ENCODE measurements at regions not wholly inside any gene's neighbourhood (a gene's known extent, or its start where the extent isn't known, plus 50 kb on each side); places are given as distances from the start of the nearest gene placed in this dataset.

- TF ChIP-seq EZH2phosphoT487 (IDR thresholded peaks at IDR 0.05; ENCODE audit: low read depth) = no peak
- TF ChIP-seq CTCF (IDR thresholded peaks at IDR 0.05; ENCODE audit: low read depth, low read length) = no peak
Observed at GRCh38 chr1:226482975-226483700, 65.4 kb upstream of the STUM start.

Data from OCI-LY3 (cell line).